ENCODE measurements at regions not wholly inside any gene's neighbourhood (a gene's known extent, or its start where the extent isn't known, plus 50 kb on each side); places are given as distances from the start of the nearest gene placed in this dataset.

GRCh38 chr12:22935090-22935489 lies 310.1 kb downstream of the ETNK1 start:
- H3K36me3 Mint-ChIP-seq (ENCODE audit: low read depth): no peaks in the 10 kb centered on the region

GRCh38 chr12:22935501-22935900 lies 310.5 kb downstream of the ETNK1 start:
- ATAC-seq (no peak), DNase-seq (no peak)
- Mint-ChIP-seq H3K4me3 (no peak overlapping the region), H3K36me3 (ENCODE audit: low read depth) (no peaks in the 10 kb centered on the region), H3K27me3 (peaks cover 8% of the 10 kb centered on the region), H3K4me1 (no peaks in the 10 kb centered on the region), H3K27ac (no peak overlapping the region)
- H3K9me3 ChIP-seq (ENCODE audit: control insufficient read depth, low read length, poor library complexity, severe bottlenecking): no peaks in the 10 kb centered on the region

More at GRCh38 chr12:22935090-22935489, 310.1 kb downstream of the ETNK1 start:
- no peaks in the 10 kb centered on the region for H3K9me3 ChIP-seq (ENCODE audit: control insufficient read depth, low read length, poor library complexity, severe bottlenecking)
- peaks cover 8% of the 10 kb centered on the region for H3K27me3 Mint-ChIP-seq
- ATAC-seq: no peak
- no peak for DNase-seq
- H3K4me3 Mint-ChIP-seq: no peak overlapping the region
- H3K4me1 Mint-ChIP-seq: no peaks in the 10 kb centered on the region
- H3K27ac Mint-ChIP-seq: no peak overlapping the region

DNA sequence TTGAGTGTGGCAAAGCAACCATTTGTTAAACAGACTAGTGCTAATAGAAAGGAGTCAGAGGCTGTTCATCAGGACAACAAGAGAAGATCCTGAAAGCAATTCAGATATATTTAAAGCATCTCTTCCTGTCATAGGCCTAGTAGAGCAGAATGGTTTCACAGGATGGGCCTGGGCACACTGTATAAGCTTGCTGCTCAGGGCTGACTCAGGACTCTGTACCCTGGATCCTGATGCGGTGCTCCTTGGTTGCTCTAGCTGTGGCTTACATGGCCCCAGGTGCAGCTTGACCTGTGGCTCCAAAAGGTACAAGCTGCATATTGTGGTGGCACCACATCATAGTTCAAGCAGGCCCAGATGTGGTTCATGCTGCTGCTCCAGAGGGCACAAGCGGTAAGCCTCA lies 313.4 kb downstream of the ETNK1 start:
- no peak for ATAC-seq
- H3K27me3 Mint-ChIP-seq: no peaks in the 10 kb centered on the region
- H3K4me1 Mint-ChIP-seq: no peaks in the 10 kb centered on the region
- H3K27ac Mint-ChIP-seq: no peak overlapping the region
- no peak for DNase-seq
- no peaks in the 10 kb centered on the region for H3K9me3 ChIP-seq (ENCODE audit: control insufficient read depth, low read length, poor library complexity, severe bottlenecking)
- H3K36me3 Mint-ChIP-seq (ENCODE audit: low read depth): no peaks in the 10 kb centered on the region
- no peak overlapping the region for H3K4me3 Mint-ChIP-seq

GRCh38 chr12:22951206-22951605 lies 326.2 kb downstream of the ETNK1 start:
- Mint-ChIP-seq H3K4me1 (no peaks in the 10 kb centered on the region), H3K4me3 (no peak overlapping the region), H3K27me3 (no peaks in the 10 kb centered on the region), H3K36me3 (ENCODE audit: low read depth) (no peaks in the 10 kb centered on the region), H3K27ac (no peak overlapping the region)
- H3K9me3 ChIP-seq (ENCODE audit: control insufficient read depth, low read length, poor library complexity, severe bottlenecking): no peaks in the 10 kb centered on the region
- no peak for ATAC-seq
- no peak for DNase-seq

DNA sequence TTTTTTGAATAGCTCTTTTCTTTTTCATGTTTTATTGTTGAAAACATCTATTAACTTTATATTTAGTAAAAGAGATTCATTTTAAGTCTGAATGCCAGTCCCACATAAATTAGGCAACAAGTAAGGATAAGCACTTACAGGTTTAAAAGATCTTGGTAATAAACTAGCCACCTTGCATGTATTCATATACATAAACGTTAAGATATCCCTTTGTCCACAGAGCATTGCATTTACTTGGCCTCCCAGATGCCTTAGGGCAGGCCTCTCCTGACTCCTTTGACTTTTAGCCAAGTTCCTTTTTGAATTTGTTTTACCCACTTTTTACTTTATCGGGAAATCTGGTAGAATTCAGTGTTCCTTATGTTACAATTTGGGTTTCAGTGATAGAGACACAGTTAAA lies 331.7 kb downstream of the ETNK1 start:
- no peak overlapping the region for H3K27ac Mint-ChIP-seq
- H3K4me1 Mint-ChIP-seq: no peaks in the 10 kb centered on the region
- H3K36me3 Mint-ChIP-seq (ENCODE audit: low read depth): no peaks in the 10 kb centered on the region
- ATAC-seq (no peak), DNase-seq (no peak)
- no peak overlapping the region for H3K4me3 Mint-ChIP-seq
- no peaks in the 10 kb centered on the region for H3K27me3 Mint-ChIP-seq
- H3K9me3 ChIP-seq (ENCODE audit: control insufficient read depth, low read length, poor library complexity, severe bottlenecking): no peaks in the 10 kb centered on the region

- H3K9me3 ChIP-seq (ENCODE audit: control insufficient read depth, low read length, poor library complexity, severe bottlenecking): no peaks in the 10 kb centered on the region
- DNase-seq (no peak), ATAC-seq (no peak)
- Mint-ChIP-seq H3K27ac (no peak overlapping the region), H3K36me3 (ENCODE audit: low read depth) (no peaks in the 10 kb centered on the region), H3K4me1 (no peaks in the 10 kb centered on the region), H3K4me3 (no peak overlapping the region), H3K27me3 (peaks cover 4% of the 10 kb centered on the region)
Measured at GRCh38 chr12:22967171-22967570, 342.2 kb downstream of the ETNK1 start.

DNA sequence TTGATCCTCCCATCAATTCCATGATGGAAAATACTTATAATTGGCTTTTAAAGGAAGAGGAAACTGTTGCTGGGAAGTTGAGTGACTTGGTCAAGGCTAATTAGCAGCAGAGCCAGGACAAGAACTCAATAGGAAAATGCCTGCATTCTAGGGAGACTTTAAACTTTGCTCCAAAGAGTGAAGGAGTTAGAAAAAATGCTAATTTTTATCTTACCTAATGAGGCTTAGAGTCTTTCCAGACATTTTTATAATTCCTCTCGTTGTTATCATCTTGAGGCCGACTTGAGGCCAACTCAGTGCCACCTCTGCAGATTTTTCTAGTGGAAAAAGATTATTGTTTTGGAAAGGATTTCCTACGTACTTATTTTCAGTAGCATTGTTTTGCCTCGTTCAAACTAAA lies 344.6 kb downstream of the ETNK1 start:
- Mint-ChIP-seq H3K27me3 (peaks cover 4% of the 10 kb centered on the region), H3K4me1 (no peaks in the 10 kb centered on the region), H3K4me3 (no peak overlapping the region), H3K36me3 (ENCODE audit: low read depth) (no peaks in the 10 kb centered on the region), H3K27ac (no peak overlapping the region)
- DNase-seq: no peak
- ATAC-seq: no peak
- H3K9me3 ChIP-seq (ENCODE audit: control insufficient read depth, low read length, poor library complexity, severe bottlenecking): no peaks in the 10 kb centered on the region

DNA sequence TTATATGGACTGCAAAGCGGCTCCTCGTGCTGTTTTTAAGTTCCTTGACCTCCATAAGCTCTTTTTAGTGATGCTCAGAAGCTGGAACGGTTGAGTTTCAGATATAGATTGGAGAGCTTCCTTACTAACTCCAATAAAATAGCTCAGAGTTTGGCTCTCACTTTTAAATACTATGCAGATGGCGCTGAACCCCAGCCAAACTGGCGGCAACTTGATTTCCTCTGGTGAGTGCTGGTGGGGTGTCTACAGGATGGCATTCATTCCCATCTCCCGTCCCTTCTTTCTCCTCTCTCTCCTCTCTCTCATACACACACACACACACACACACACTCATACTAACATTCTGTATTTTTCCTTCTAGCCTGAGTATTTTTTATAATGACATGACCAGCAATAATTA lies 346.3 kb downstream of the ETNK1 start:
- Mint-ChIP-seq H3K27ac (no peak overlapping the region), H3K4me1 (no peaks in the 10 kb centered on the region), H3K36me3 (ENCODE audit: low read depth) (no peaks in the 10 kb centered on the region), H3K4me3 (no peak overlapping the region), H3K27me3 (no peaks in the 10 kb centered on the region)
- H3K9me3 ChIP-seq (ENCODE audit: control insufficient read depth, low read length, poor library complexity, severe bottlenecking): no peaks in the 10 kb centered on the region
- ATAC-seq (no peak), DNase-seq (no peak)

- H3K4me3 Mint-ChIP-seq: no peak overlapping the region
- H3K36me3 Mint-ChIP-seq (ENCODE audit: low read depth): no peaks in the 10 kb centered on the region
- H3K9me3 ChIP-seq (ENCODE audit: control insufficient read depth, low read length, poor library complexity, severe bottlenecking): no peaks in the 10 kb centered on the region
- no peaks in the 10 kb centered on the region for H3K27me3 Mint-ChIP-seq
- DNase-seq (no peak), ATAC-seq (no peak)
- no peak overlapping the region for H3K27ac Mint-ChIP-seq
- no peaks in the 10 kb centered on the region for H3K4me1 Mint-ChIP-seq
Measured at GRCh38 chr12:22971701-22972191, 346.8 kb downstream of the ETNK1 start.

DNA sequence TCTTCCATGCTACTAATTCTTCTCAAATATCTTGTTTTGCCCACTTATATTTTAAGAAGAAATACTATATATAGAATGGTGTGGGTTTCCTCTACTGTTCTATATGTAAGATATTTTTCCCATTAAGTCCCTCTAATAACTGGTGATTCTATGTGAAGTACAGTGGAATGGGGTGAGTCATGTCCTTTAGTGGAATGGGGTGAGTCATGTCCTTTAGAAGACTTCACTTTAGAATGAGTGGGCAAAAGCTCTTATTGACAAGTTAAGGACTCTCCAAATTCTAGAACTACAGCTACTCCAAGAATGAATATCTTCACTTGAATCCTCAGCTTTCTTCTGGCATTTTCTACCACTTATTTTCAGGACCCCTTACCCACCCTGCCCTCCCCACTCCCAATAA lies 349.9 kb downstream of the ETNK1 start:
- Mint-ChIP-seq H3K27ac (no peak overlapping the region), H3K4me3 (no peak overlapping the region), H3K36me3 (ENCODE audit: low read depth) (no peaks in the 10 kb centered on the region), H3K27me3 (peaks cover 6% of the 10 kb centered on the region), H3K4me1 (no peaks in the 10 kb centered on the region)
- no peak for ATAC-seq
- H3K9me3 ChIP-seq (ENCODE audit: control insufficient read depth, low read length, poor library complexity, severe bottlenecking): no peaks in the 10 kb centered on the region
- DNase-seq: no peak

- Mint-ChIP-seq H3K36me3 (ENCODE audit: low read depth) (no peaks in the 10 kb centered on the region), H3K27ac (no peak overlapping the region), H3K27me3 (peaks cover 6% of the 10 kb centered on the region), H3K4me3 (no peak overlapping the region), H3K4me1 (no peaks in the 10 kb centered on the region)
- ATAC-seq (no peak), DNase-seq (no peak)
- H3K9me3 ChIP-seq (ENCODE audit: control insufficient read depth, low read length, poor library complexity, severe bottlenecking): no peaks in the 10 kb centered on the region
Measured at GRCh38 chr12:22978962-22979361, 354.0 kb downstream of the ETNK1 start.

- no peaks in the 10 kb centered on the region for H3K9me3 ChIP-seq (ENCODE audit: control insufficient read depth, low read length, poor library complexity, severe bottlenecking)
- H3K4me1 Mint-ChIP-seq: no peaks in the 10 kb centered on the region
- ATAC-seq (no peak), DNase-seq (no peak)
- no peak overlapping the region for H3K4me3 Mint-ChIP-seq
- no peaks in the 10 kb centered on the region for H3K36me3 Mint-ChIP-seq (ENCODE audit: low read depth)
- H3K27me3 Mint-ChIP-seq: peaks cover 6% of the 10 kb centered on the region
- H3K27ac Mint-ChIP-seq: no peak overlapping the region
Measured at GRCh38 chr12:22979854-22980469, 355.0 kb downstream of the ETNK1 start.

GRCh38 chr12:22981711-22982110 lies 356.7 kb downstream of the ETNK1 start:
- H3K27me3 Mint-ChIP-seq: peaks cover 6% of the 10 kb centered on the region
- no peak for DNase-seq

DNA sequence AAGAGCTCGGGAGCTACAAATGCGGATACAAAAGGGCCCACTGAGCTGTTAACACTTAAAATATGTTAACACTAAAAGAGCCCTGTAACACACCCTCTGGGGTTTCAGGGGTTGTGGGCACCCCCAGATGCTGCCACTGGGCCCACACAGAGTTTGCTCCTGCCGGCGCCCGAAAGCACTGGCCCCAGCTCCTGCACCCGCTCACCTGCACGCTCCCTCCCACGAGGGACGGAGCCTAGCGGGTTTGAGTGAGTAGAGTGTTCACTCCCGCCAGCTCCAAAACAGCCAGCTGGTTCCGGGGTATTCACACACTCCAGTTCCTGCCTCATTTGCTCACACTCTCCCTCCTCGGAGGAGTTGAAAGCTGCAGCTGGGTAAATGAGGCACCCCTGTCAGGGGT lies 357.7 kb downstream of the ETNK1 start:
- Mint-ChIP-seq H3K4me3 (no peak overlapping the region), H3K36me3 (ENCODE audit: low read depth) (no peaks in the 10 kb centered on the region), H3K27ac (no peak overlapping the region), H3K4me1 (no peaks in the 10 kb centered on the region), H3K27me3 (peaks cover 4% of the 10 kb centered on the region)
- ATAC-seq (no peak), DNase-seq (no peak)
- H3K9me3 ChIP-seq (ENCODE audit: control insufficient read depth, low read length, poor library complexity, severe bottlenecking): no peaks in the 10 kb centered on the region

More at GRCh38 chr12:22981711-22982110, 356.7 kb downstream of the ETNK1 start:
- H3K4me3 Mint-ChIP-seq: no peak overlapping the region
- no peaks in the 10 kb centered on the region for H3K36me3 Mint-ChIP-seq (ENCODE audit: low read depth)
- ATAC-seq: no peak
- no peak overlapping the region for H3K27ac Mint-ChIP-seq
- no peaks in the 10 kb centered on the region for H3K4me1 Mint-ChIP-seq
- no peaks in the 10 kb centered on the region for H3K9me3 ChIP-seq (ENCODE audit: control insufficient read depth, low read length, poor library complexity, severe bottlenecking)
